ENCODE measurements at regions not wholly inside any gene's neighbourhood (a gene's known extent, or its start where the extent isn't known, plus 50 kb on each side); places are given as distances from the start of the nearest gene placed in this dataset.

DNA sequence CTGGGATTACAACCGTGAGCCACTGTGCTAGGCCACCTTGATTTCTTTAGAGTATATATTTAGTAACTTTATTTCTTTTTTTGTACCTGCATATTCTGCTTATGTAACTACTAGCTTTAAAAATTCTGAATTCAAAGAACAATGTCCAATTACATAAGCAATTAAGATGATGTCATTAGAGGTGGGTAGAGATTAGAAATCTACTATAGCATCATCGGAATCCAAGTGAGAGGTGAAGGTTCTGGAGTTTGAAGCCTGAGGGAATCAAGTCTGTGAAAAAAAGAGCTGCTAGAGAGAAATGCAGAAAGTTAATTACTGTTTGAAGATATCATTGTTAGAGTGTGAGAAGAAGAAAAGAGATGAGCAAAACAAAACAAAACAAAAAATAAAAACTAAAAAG is 79.0 kb upstream of the ENPEP start:
- no peak for DNase-seq
- intact Hi-C loops (cut with DNase I), result no loop called here
- no peak for ATAC-seq
- H3K27me3 ChIP-seq, result no peaks in the 10 kb centered on the region
- TF ChIP-seq, protein P1, sequence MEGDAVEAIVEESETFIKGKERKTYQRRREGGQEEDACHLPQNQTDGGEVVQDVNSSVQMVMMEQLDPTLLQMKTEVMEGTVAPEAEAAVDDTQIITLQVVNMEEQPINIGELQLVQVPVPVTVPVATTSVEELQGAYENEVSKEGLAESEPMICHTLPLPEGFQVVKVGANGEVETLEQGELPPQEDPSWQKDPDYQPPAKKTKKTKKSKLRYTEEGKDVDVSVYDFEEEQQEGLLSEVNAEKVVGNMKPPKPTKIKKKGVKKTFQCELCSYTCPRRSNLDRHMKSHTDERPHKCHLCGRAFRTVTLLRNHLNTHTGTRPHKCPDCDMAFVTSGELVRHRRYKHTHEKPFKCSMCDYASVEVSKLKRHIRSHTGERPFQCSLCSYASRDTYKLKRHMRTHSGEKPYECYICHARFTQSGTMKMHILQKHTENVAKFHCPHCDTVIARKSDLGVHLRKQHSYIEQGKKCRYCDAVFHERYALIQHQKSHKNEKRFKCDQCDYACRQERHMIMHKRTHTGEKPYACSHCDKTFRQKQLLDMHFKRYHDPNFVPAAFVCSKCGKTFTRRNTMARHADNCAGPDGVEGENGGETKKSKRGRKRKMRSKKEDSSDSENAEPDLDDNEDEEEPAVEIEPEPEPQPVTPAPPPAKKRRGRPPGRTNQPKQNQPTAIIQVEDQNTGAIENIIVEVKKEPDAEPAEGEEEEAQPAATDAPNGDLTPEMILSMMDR (IDR thresholded peaks at IDR 0.05), result no peak
- no peak overlapping the region for H3K4me3 ChIP-seq
- H3K27ac ChIP-seq, result no peak overlapping the region
- no peaks in the 10 kb centered on the region for H3K36me3 ChIP-seq
- H3K9me3 ChIP-seq, result no peaks in the 10 kb centered on the region
- H3K4me1 ChIP-seq, result no peaks in the 10 kb centered on the region

- ATAC-seq (no peak), DNase-seq (no peak)
- TF ChIP-seq, protein P1 (IDR thresholded peaks at IDR 0.05), result no peak
- no peak overlapping the region for H3K27ac ChIP-seq
- no peaks in the 10 kb centered on the region for H3K36me3 ChIP-seq
- H3K4me3 ChIP-seq, result no peak overlapping the region
- intact Hi-C loops (cut with DNase I), result no loop called here
- no peaks in the 10 kb centered on the region for H3K4me1 ChIP-seq
- no peaks in the 10 kb centered on the region for H3K9me3 ChIP-seq
- H3K27me3 ChIP-seq, result no peaks in the 10 kb centered on the region
These were observed 80.5 kb upstream of the ENPEP start for GRCh38 chr4:110395421-110395820.

GRCh38 chr4:110394871-110395270 is 81.1 kb upstream of the ENPEP start:
- no peaks in the 10 kb centered on the region for H3K27me3 ChIP-seq
- TF ChIP-seq, protein P1 (IDR thresholded peaks at IDR 0.05), result no peak
- H3K27ac ChIP-seq, result no peak overlapping the region
- H3K4me1 ChIP-seq, result no peaks in the 10 kb centered on the region
- H3K36me3 ChIP-seq, result no peaks in the 10 kb centered on the region
- H3K9me3 ChIP-seq, result no peaks in the 10 kb centered on the region
- intact Hi-C loops (cut with DNase I), result no loop called here
- ATAC-seq, result no peak
- DNase-seq, result no peak
- no peak overlapping the region for H3K4me3 ChIP-seq

GRCh38 chr4:110381784-110382183 is 94.2 kb upstream of the ENPEP start:
- TF ChIP-seq, protein P1 (IDR thresholded peaks at IDR 0.05), result no peak
- Histone ChIP-seq H3K9me3 (peaks cover 0 to 24% of the 10 kb centered on the region in 2 donors), H3K36me3 (no peaks in the 10 kb centered on the region), H3K27ac (no peak overlapping the region), H3K4me3 (no peak overlapping the region), H3K4me1 (no peaks in the 10 kb centered on the region), H3K27me3 (no peaks in the 10 kb centered on the region)
- DNase-seq, result no peak
- intact Hi-C loops (cut with DNase I), result no loop called here
- ATAC-seq, result no peak

GRCh38 chr4:110372485-110372884 is 103.5 kb upstream of the ENPEP start:
- intact Hi-C loops (cut with DNase I), result no loop called here
- TF ChIP-seq, protein P1 (IDR thresholded peaks at IDR 0.05), result no peak
- ATAC-seq, result no peak
- H3K4me3 ChIP-seq, result no peak overlapping the region
- no peaks in the 10 kb centered on the region for H3K27me3 ChIP-seq
- H3K36me3 ChIP-seq, result no peaks in the 10 kb centered on the region
- H3K27ac ChIP-seq, result no peak overlapping the region
- no peak for DNase-seq
- no peaks in the 10 kb centered on the region for H3K9me3 ChIP-seq
- H3K4me1 ChIP-seq, result no peaks in the 10 kb centered on the region
